Gastrocnemius medialis (tissue), 4 donors: ENCODE measurements at regions not wholly inside any gene's neighbourhood (a gene's known extent, or its start where the extent isn't known, plus 50 kb on each side); places are given as distances from the start of the nearest gene placed in this dataset.

Experiments used
- ATAC-seq, 2 donors: fragments of 150-250 bp; one replicate each; pipeline ENCODE4 v1.9.1; 2016
- DNase-seq, 2 donors: peaks; one replicate each; pipeline ENCODE4 v3.0.0-alpha.2; 2019
- H3K27ac ChIP-seq, 4 donors: fragments of 200-600 bp; sonication (generic); 1 replicate in 1 of 4; 2 replicates in 3 of 4; pipeline ENCODE4 v1.5.1; 2016 to 2018; ENCODE audit warnings: mild to moderate bottlenecking in 2 of 4, moderate library complexity in 1 of 4
- H3K27me3 ChIP-seq, 3 donors: fragments of 200-600 bp; sonication (generic) in 2 of 3; 1 replicate in 1 of 3; 2 replicates in 2 of 3; pipeline versions ENCODE4 v1.5.1 to v1.6.0; 2016 to 2019; ENCODE audit warnings: mild to moderate bottlenecking in 1 of 3, moderate library complexity in 1 of 3
- H3K36me3 ChIP-seq, 2 donors: fragments of 200-600 bp; sonication (generic) in 1 of 2; one replicate each; pipeline ENCODE4 v1.5.1; 2017 to 2018
- H3K4me1 ChIP-seq, 2 donors: fragments of 200-600 bp; sonication (generic) in 1 of 2; one replicate each; pipeline ENCODE4 v1.5.1; 2016 to 2017; ENCODE audit warnings: mild to moderate bottlenecking in 2 of 2
- H3K4me3 ChIP-seq, 4 donors: fragments of 200-600 bp; sonication (generic) in 3 of 4; 1 replicate in 1 of 4; 2 replicates in 3 of 4; pipeline ENCODE4 v1.5.1; 2016 to 2019; ENCODE audit warnings: mild to moderate bottlenecking in 2 of 4
- H3K9me3 ChIP-seq, 3 donors: fragments of 200-600 bp; sonication (generic) in 2 of 3; 1 replicate in 1 of 3; 2 replicates in 2 of 3; pipeline ENCODE4 v1.5.1; 2016 to 2019
- CTCF ChIP-seq, 5 experiments: fragments of 450-650 bp in 3 of 5; fragments of 200-600 bp in 2 of 5; sonication (generic) in 2 of 5; IDR thresholded peaks in 4 of 5; conservative IDR thresholded peaks in 1 of 5; 1 replicate in 4 of 5; 2 replicates in 1 of 5; pipeline ENCODE4 v1.5.1; 2016 to 2019; ENCODE audit warnings: antibody characterized with exemption in 5 of 5, mild to moderate bottlenecking in 3 of 5, moderate library complexity in 3 of 5
- POLR2A ChIP-seq, 2 donors: fragments of 450-650 bp; IDR thresholded peaks; one replicate each; pipeline ENCODE4 v1.6.1; 2017; ENCODE audit warnings: antibody characterized with exemption in 2 of 2, mild to moderate bottlenecking in 2 of 2, moderate library complexity in 2 of 2
- in situ Hi-C, 4 donors: fragments of 200-750 bp; cut with MboI; loops; one replicate each; pipeline versions ENCODE4 v1.15.0 to v1.8.0; 2017; ENCODE audit warnings: low sequenced_read_pairs in 4 of 4
- intact Hi-C: fragments of 100-400 bp; cut with DNase I; formaldehyde crosslinking; loops from one replicate; pipeline ENCODE4 v1.15.1; 2023; ENCODE audit warnings: low total_unique reads

GRCh38 chr1:34606504-34606903 is 148.3 kb upstream of the GJB5 start:
- intact Hi-C loops (no loop called here), in situ Hi-C loops (no loop called here)
- Histone ChIP-seq H3K4me1 (no peaks in the 10 kb centered on the region), H3K27me3 (peaks cover 0 to 10% (median 0%) of the 10 kb centered on the region in 3 donors), H3K9me3 (no peaks in the 10 kb centered on the region), H3K27ac (no peak overlapping the region), H3K36me3 (no peaks in the 10 kb centered on the region), H3K4me3 (no peak overlapping the region)
- ATAC-seq = no peak
- TF ChIP-seq POLR2A (IDR thresholded peaks at IDR 0.05) (no peak), CTCF (IDR thresholded peaks at IDR 0.05 in 4 of 5, conservative IDR thresholded peaks at IDR 0.05 in 1 of 5) (no peak)
- no peak for DNase-seq

DNA sequence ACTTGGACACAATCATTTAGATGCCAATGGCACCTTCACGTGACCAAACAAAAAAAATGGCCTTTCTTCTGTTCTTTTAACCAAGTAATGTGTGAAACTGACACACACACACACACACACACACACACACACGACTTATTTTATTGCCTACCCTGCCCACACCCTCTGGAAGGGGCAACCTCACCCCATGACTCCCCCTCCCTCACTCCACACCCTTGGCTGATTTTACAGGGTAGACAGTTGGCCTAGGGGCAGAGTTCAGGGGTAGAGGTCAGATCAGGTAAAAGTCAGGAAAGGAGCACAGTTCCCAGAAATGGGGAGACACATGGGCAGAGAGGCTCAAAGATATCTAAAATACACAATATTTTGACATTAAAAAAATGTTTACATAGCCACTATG is 144.8 kb upstream of the GJB5 start:
- Histone ChIP-seq H3K27me3 (peaks cover 0 to 10% (median 0%) of the 10 kb centered on the region in 3 donors), H3K9me3 (no peaks in the 10 kb centered on the region), H3K4me1 (no peaks in the 10 kb centered on the region), H3K36me3 (no peaks in the 10 kb centered on the region), H3K4me3 (no peak overlapping the region), H3K27ac (no peak overlapping the region)
- DNase-seq = no peak
- in situ Hi-C loops = no loop called here
- no peak for ATAC-seq
- intact Hi-C loops = no loop called here
- no peak for TF ChIP-seq CTCF (IDR thresholded peaks at IDR 0.05 in 4 of 5, conservative IDR thresholded peaks at IDR 0.05 in 1 of 5)
- TF ChIP-seq POLR2A (IDR thresholded peaks at IDR 0.05) = no peak

DNA sequence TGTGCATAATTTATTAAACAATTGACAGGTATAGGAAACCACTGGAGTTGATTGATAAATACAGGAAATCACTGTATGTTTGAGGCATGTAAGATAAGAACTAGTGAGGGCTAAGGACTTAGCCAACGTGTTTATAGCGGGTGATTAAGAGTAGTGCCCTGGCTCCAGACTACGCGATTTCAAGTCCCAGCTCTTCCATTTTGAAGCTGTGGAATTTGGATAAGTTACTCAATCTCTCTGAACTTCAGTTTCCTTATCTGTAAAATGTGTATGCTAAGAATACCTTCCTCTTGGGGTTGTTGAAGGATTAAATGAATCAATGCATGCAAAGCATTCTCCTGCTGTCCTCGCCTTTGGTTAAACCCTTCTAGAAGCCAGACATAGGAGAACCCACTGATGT is 143.3 kb upstream of the GJB5 start:
- no peak for ATAC-seq
- Histone ChIP-seq H3K27ac (no peak overlapping the region), H3K9me3 (no peaks in the 10 kb centered on the region), H3K36me3 (no peaks in the 10 kb centered on the region), H3K4me3 (no peak overlapping the region), H3K27me3 (peaks cover 0 to 10% (median 0%) of the 10 kb centered on the region in 3 donors), H3K4me1 (no peaks in the 10 kb centered on the region)
- TF ChIP-seq CTCF (IDR thresholded peaks at IDR 0.05 in 4 of 5, conservative IDR thresholded peaks at IDR 0.05 in 1 of 5) = no peak
- no peak for TF ChIP-seq POLR2A (IDR thresholded peaks at IDR 0.05)
- DNase-seq = no peak
- intact Hi-C loops (no loop called here), in situ Hi-C loops (no loop called here)

- H3K27me3 ChIP-seq = peaks cover 0 to 10% (median 0%) of the 10 kb centered on the region in 3 donors
- intact Hi-C loops (no loop called here), in situ Hi-C loops (no loop called here)
- ATAC-seq (no peak), DNase-seq (no peak)
- H3K27ac ChIP-seq = no peak overlapping the region
- H3K4me3 ChIP-seq = no peak overlapping the region
- no peaks in the 10 kb centered on the region for H3K36me3 ChIP-seq
- no peak for TF ChIP-seq CTCF (IDR thresholded peaks at IDR 0.05 in 4 of 5, conservative IDR thresholded peaks at IDR 0.05 in 1 of 5)
- no peak for TF ChIP-seq POLR2A (IDR thresholded peaks at IDR 0.05)
- no peaks in the 10 kb centered on the region for H3K9me3 ChIP-seq
- H3K4me1 ChIP-seq = no peaks in the 10 kb centered on the region
These were observed 142.6 kb upstream of the GJB5 start for GRCh38 chr1:34612091-34612827.
